Suprapubic skin (tissue), 3 donors: ENCODE measurements at regions not wholly inside any gene's neighbourhood (a gene's known extent, or its start where the extent isn't known, plus 50 kb on each side); places are given as distances from the start of the nearest gene placed in this dataset.

Source experiments
- CTCF ChIP-seq, 2 donors: fragments of 200-600 bp in 1 of 2; fragments of 450-650 bp in 1 of 2; sonication (generic) in 1 of 2; IDR thresholded peaks; one replicate each; pipeline ENCODE4 v1.5.1; 2016 to 2019; ENCODE audit warnings: antibody characterized with exemption in 2 of 2, mild to moderate bottlenecking in 1 of 2, moderate library complexity in 1 of 2
- POLR2A ChIP-seq, 2 donors: fragments of 450-650 bp; IDR thresholded peaks; one replicate each; pipeline ENCODE4 v1.6.1; 2017; ENCODE audit warnings: antibody characterized with exemption in 2 of 2, mild to moderate bottlenecking in 2 of 2, moderate library complexity in 2 of 2

- no peak for TF ChIP-seq POLR2A (IDR thresholded peaks at IDR 0.05)
- no peak for TF ChIP-seq CTCF (IDR thresholded peaks at IDR 0.05)
Measured at GRCh38 chr1:96559181-96559580, 162.4 kb upstream of the PTBP2 start.
